ENCODE measurements at regions not wholly inside any gene's neighbourhood (a gene's known extent, or its start where the extent isn't known, plus 50 kb on each side); places are given as distances from the start of the nearest gene placed in this dataset.

- TF ChIP-seq REST (IDR thresholded peaks at IDR 0.05; ENCODE audit: low read depth) = no peak
- TF ChIP-seq SRF (IDR thresholded peaks at IDR 0.05; ENCODE audit: low read depth) = no peak
- TF ChIP-seq ZBTB33 (IDR thresholded peaks at IDR 0.05; ENCODE audit: extremely low read depth, insufficient replicate concordance, low read length) = no peak
These were observed 97.4 kb downstream of the MCFD2 start (continued) for GRCh38 chr2:46818141-46818621.

- Histone ChIP-seq H3K9ac (ENCODE audit: low read length) (no peak overlapping the region), H2AFZ (ENCODE audit: low read depth, low read length, poor library complexity, severe bottlenecking) (no peak overlapping the region), H3K27ac (ENCODE audit: low read depth, low read length) (no peak overlapping the region), H3K79me2 (ENCODE audit: insufficient read depth, low read length) (no peaks in the 10 kb centered on the region), H3K4me2 (ENCODE audit: low read length) (no peak overlapping the region), H3K36me3 (ENCODE audit: control insufficient read depth in 1 of 2, insufficient read depth in 2 of 2, low read length in 2 of 2) (no peaks in the 10 kb centered on the region), H3K4me3 (replicated peaks in 1 of 2; ENCODE audit: low read depth in 1 of 2, low read length in 2 of 2) (no peak overlapping the region), H4K20me1 (ENCODE audit: insufficient read depth) (no peaks in the 10 kb centered on the region), H3K27me3 (ENCODE audit: insufficient read depth, low read length) (no peaks in the 10 kb centered on the region), H3K4me1 (ENCODE audit: control insufficient read depth in 1 of 2, insufficient read depth in 2 of 2, low read length in 2 of 2) (peaks cover 0 to 15% of the 10 kb centered on the region in 2 experiments; a peak in 1 of 4 replicates), H3K9me2 (ENCODE audit: insufficient read depth) (no peaks in the 10 kb centered on the region), H3K9me3 (ENCODE audit: control insufficient read depth in 1 of 2, insufficient read depth in 1 of 2, low read depth in 1 of 2, low read length in 2 of 2) (no peaks in the 10 kb centered on the region)
- ChIA-PET RAD21 (ENCODE audit: low non-redundant PET in 1 of 2, low total read pairs in 2 of 2, uncharacterized antibody in 2 of 2, unreplicated experiment in 2 of 2) (no interaction called here), POLR2A (no interaction called here), CTCF (no interaction called here)
- no TSS peak for BruUV-seq (replicated peaks)
- intact Hi-C loops (cut with micrococcal nuclease) = no loop called here
- ATAC-seq (no peak), DNase-seq (ENCODE audit: low read depth, low spot score) (no peak)
- TF ChIP-seq MAX (IDR thresholded peaks at IDR 0.05) = no peak
- TF ChIP-seq EGR1 (IDR thresholded peaks at IDR 0.05; ENCODE audit: low read depth) = no peak
- no peak for TF ChIP-seq TCF7L2 (IDR thresholded peaks at IDR 0.05; ENCODE audit: borderline replicate concordance, extremely low read depth, insufficient read depth, insufficient read length)
- peak; percentile 24; the same call in 1 of the 2 replicates for TF ChIP-seq REST (IDR thresholded peaks at IDR 0.05; ENCODE audit: low read depth)
- no peak for TF ChIP-seq SIN3A (IDR thresholded peaks at IDR 0.05; ENCODE audit: low read depth)
- no peak for TF ChIP-seq SP1 (IDR thresholded peaks at IDR 0.05; ENCODE audit: low read depth)
- TF ChIP-seq POLR2A (IDR thresholded peaks at IDR 0.05; ENCODE audit: borderline replicate concordance, extremely low read depth, insufficient read depth, insufficient read length) = no peak
- no peak for TF ChIP-seq CTCF (IDR thresholded peaks at IDR 0.05 in 2 of 3, conservative IDR thresholded peaks at IDR 0.05 in 1 of 3; ENCODE audit: borderline replicate concordance in 1 of 3, insufficient read depth in 1 of 3, low read depth in 2 of 3, low read length in 2 of 3)
These were observed 98.5 kb downstream of the MCFD2 start for GRCh38 chr2:46816846-46817726.
